ENCODE measurements at regions not wholly inside any gene's neighbourhood (a gene's known extent, or its start where the extent isn't known, plus 50 kb on each side); places are given as distances from the start of the nearest gene placed in this dataset.

DNA sequence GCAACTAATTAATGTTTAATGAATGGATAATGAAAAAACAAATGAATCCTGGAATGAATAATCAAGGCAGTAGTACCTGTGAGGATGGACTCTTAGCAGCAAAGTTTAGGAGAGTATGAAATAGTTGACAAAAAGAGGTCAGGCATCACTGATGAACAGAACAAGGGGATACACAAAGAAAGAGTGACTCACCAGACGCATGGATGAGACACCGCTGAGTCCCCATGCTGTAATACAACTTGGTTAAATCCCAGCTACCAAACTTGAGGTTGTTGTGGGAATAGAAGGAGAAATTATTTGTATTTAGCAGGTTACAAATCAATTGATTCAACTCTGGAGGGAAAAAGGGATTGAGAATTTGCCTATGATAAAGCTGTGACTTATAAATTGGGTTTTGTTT is 976.9 kb upstream of the TENM4 start:
- H3F3A ChIP-seq (ENCODE audit: control insufficient read depth, insufficient read depth): no peaks in the 10 kb centered on the region
- no peaks in the 10 kb centered on the region for H3K9me3 ChIP-seq (ENCODE audit: control insufficient read depth, insufficient read depth, low read length)
- no peaks in the 10 kb centered on the region for H3K36me3 ChIP-seq (ENCODE audit: control insufficient read depth, low read length)
- no peak overlapping the region for H3K27ac ChIP-seq (ENCODE audit: low read depth, low read length)
- H3K4me3 ChIP-seq (ENCODE audit: low read length): no peak overlapping the region
- H3K4me2 ChIP-seq (ENCODE audit: low read length): no peak overlapping the region
- no peaks in the 10 kb centered on the region for H4K20me1 ChIP-seq (ENCODE audit: control insufficient read depth, insufficient read depth, low read depth, low read length)
- TF ChIP-seq, protein P1, sequence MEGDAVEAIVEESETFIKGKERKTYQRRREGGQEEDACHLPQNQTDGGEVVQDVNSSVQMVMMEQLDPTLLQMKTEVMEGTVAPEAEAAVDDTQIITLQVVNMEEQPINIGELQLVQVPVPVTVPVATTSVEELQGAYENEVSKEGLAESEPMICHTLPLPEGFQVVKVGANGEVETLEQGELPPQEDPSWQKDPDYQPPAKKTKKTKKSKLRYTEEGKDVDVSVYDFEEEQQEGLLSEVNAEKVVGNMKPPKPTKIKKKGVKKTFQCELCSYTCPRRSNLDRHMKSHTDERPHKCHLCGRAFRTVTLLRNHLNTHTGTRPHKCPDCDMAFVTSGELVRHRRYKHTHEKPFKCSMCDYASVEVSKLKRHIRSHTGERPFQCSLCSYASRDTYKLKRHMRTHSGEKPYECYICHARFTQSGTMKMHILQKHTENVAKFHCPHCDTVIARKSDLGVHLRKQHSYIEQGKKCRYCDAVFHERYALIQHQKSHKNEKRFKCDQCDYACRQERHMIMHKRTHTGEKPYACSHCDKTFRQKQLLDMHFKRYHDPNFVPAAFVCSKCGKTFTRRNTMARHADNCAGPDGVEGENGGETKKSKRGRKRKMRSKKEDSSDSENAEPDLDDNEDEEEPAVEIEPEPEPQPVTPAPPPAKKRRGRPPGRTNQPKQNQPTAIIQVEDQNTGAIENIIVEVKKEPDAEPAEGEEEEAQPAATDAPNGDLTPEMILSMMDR (IDR thresholded peaks at IDR 0.05; ENCODE audit: low read depth, low read length, poor library complexity, severe bottlenecking): no peak
- no peak for TF ChIP-seq EZH2phosphoT487 (IDR thresholded peaks at IDR 0.05; ENCODE audit: borderline replicate concordance, low read length)
- no peaks in the 10 kb centered on the region for H3K4me1 ChIP-seq (ENCODE audit: control insufficient read depth, low read length)
- H3K27me3 ChIP-seq (ENCODE audit: control insufficient read depth, low read length): no peaks in the 10 kb centered on the region
- no peaks in the 10 kb centered on the region for H3K9me2 ChIP-seq (replicated peaks; ENCODE audit: control insufficient read depth, low read length)
- no peaks in the 10 kb centered on the region for H3K79me2 ChIP-seq (ENCODE audit: control insufficient read depth, low read length)

DNA sequence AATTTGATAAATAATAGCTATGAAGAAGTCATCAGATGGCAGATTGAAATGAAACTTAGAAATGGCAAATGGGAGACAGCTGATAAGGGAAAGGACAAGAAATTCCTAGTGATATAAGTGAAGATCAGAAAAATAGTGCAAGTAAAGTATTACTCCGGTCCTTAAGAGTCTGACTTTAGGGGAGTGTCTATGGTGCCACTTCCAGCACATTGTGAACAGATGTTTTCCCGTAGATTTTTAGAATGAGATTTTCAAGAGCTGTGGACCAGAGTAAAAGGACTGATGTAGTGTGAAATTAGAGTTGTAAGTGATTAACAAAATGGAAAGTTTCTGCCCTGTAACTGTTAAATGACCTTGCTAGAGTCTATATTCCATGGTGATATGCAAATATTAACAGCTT is 974.8 kb upstream of the TENM4 start:
- Histone ChIP-seq H4K20me1 (ENCODE audit: control insufficient read depth, insufficient read depth, low read depth, low read length) (no peaks in the 10 kb centered on the region), H3K4me1 (ENCODE audit: control insufficient read depth, low read length) (no peaks in the 10 kb centered on the region), H3K4me3 (ENCODE audit: low read length) (no peak overlapping the region), H3K9me3 (ENCODE audit: control insufficient read depth, insufficient read depth, low read length) (no peaks in the 10 kb centered on the region), H3K79me2 (ENCODE audit: control insufficient read depth, low read length) (no peaks in the 10 kb centered on the region), H3K4me2 (ENCODE audit: low read length) (no peak overlapping the region), H3K36me3 (ENCODE audit: control insufficient read depth, low read length) (no peaks in the 10 kb centered on the region), H3K27me3 (ENCODE audit: control insufficient read depth, low read length) (no peaks in the 10 kb centered on the region), H3K9me2 (replicated peaks; ENCODE audit: control insufficient read depth, low read length) (no peaks in the 10 kb centered on the region), H3K27ac (ENCODE audit: low read depth, low read length) (no peak overlapping the region), H3F3A (ENCODE audit: control insufficient read depth, insufficient read depth) (no peaks in the 10 kb centered on the region)
- TF ChIP-seq, protein P1 (IDR thresholded peaks at IDR 0.05; ENCODE audit: low read depth, low read length, poor library complexity, severe bottlenecking): no peak
- TF ChIP-seq EZH2phosphoT487 (IDR thresholded peaks at IDR 0.05; ENCODE audit: borderline replicate concordance, low read length): no peak

DNA sequence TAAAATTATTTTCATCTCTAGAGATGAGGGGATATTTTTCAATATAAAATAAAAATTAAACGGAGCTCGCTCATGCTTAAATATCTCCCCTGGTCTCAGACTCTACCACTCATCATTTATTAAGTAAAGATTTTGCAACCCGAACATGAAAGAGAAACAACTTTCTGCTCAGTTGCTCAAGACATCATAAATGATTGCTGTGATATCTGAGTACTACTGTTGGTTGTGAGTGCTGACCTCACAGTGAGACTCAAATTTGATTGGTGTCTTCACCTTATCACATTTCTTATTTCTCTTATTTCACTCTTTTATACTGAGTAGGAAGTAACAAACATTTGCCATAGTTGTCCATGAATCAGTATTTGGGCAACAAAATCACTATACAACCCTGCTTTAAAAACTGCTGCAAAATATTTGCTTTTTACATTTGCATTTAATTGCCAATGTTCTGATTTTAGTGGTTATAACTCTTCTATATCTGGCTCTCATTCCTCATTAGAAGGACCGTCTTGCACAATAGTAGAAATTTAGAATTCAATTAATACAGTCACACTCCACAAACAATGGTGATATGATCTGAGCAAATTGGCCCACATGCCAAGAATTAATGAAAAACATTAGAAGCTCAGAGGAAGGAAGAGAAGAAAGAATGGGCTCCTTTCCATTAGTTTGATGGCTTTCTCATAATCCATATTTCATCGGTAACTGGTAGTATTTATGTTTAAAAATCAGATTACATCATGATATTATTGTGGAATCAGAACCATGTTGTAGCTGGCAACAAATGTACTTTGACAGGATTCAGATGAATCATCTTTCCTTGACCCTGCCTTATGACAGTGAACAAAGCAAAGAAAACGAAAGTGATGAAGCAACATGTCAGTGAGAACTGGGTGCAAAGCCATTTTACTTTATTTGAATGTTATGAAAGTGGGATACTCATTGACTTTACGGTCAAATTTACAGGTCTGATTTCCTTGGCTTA is 973.6 kb upstream of the TENM4 start:
- no peaks in the 10 kb centered on the region for H3K79me2 ChIP-seq (ENCODE audit: control insufficient read depth, low read length)
- H3K4me1 ChIP-seq (ENCODE audit: control insufficient read depth, low read length): no peaks in the 10 kb centered on the region
- no peaks in the 10 kb centered on the region for H4K20me1 ChIP-seq (ENCODE audit: control insufficient read depth, insufficient read depth, low read depth, low read length)
- no peaks in the 10 kb centered on the region for H3K27me3 ChIP-seq (ENCODE audit: control insufficient read depth, low read length)
- no peaks in the 10 kb centered on the region for H3K9me2 ChIP-seq (replicated peaks; ENCODE audit: control insufficient read depth, low read length)
- no peaks in the 10 kb centered on the region for H3K36me3 ChIP-seq (ENCODE audit: control insufficient read depth, low read length)
- H3K4me3 ChIP-seq (ENCODE audit: low read length): no peak overlapping the region
- no peaks in the 10 kb centered on the region for H3F3A ChIP-seq (ENCODE audit: control insufficient read depth, insufficient read depth)
- H3K9me3 ChIP-seq (ENCODE audit: control insufficient read depth, insufficient read depth, low read length): no peaks in the 10 kb centered on the region
- H3K27ac ChIP-seq (ENCODE audit: low read depth, low read length): no peak overlapping the region
- TF ChIP-seq, protein P1 (IDR thresholded peaks at IDR 0.05; ENCODE audit: low read depth, low read length, poor library complexity, severe bottlenecking): no peak
- TF ChIP-seq EZH2phosphoT487 (IDR thresholded peaks at IDR 0.05; ENCODE audit: borderline replicate concordance, low read length): no peak
- no peak overlapping the region for H3K4me2 ChIP-seq (ENCODE audit: low read length)
